Smooth muscle cell (in vitro differentiated cells): ENCODE measurements at regions not wholly inside any gene's neighbourhood (a gene's known extent, or its start where the extent isn't known, plus 50 kb on each side); places are given as distances from the start of the nearest gene placed in this dataset.

Source experiments
- DNase-seq: peaks from one replicate; lab custom pipeline; 2025; ENCODE audit not compliant: unreplicated experiment; lab: John Stamatoyannopoulos, UW
- H2AFZ ChIP-seq: fragments of 200-600 bp; sonication (generic); 2 replicates; pipeline ENCODE4 v1.6.0; 2016; ENCODE audit warnings: antibody characterized with exemption, low read depth, mild to moderate bottlenecking
- H3F3A ChIP-seq: fragments of 200-600 bp; sonication (generic); 2 replicates; pipeline ENCODE4 v1.6.0; 2017; ENCODE audit warnings: antibody characterized with exemption, low read depth
- H3K27ac ChIP-seq: fragments of 200-600 bp; sonication (generic); 2 replicates; pipeline ENCODE4 v1.5.1; 2016; ENCODE audit warnings: low read depth, mild to moderate bottlenecking
- H3K27me3 ChIP-seq: fragments of 200-600 bp; sonication (generic); 2 replicates; pipeline ENCODE4 v1.6.1; 2016; ENCODE audit warnings: low read depth, mild to moderate bottlenecking
- H3K36me3 ChIP-seq: fragments of 200-600 bp; sonication (generic); 2 replicates; pipeline ENCODE4 v1.5.1; 2016; ENCODE audit warnings: low read depth
- H3K4me1 ChIP-seq: fragments of 200-600 bp; sonication (generic); 2 replicates; pipeline ENCODE4 v1.5.1; 2016; ENCODE audit warnings: low read depth
- H3K4me2 ChIP-seq: fragments of 200-600 bp; sonication (generic); 2 replicates; pipeline ENCODE4 v1.6.0; 2016; ENCODE audit warnings: mild to moderate bottlenecking
- H3K4me3 ChIP-seq: fragments of 200-600 bp; sonication (generic); 2 replicates; pipeline ENCODE4 v1.5.1; 2016; ENCODE audit warnings: mild to moderate bottlenecking
- H3K79me2 ChIP-seq: fragments of 200-600 bp; sonication (generic); 2 replicates; pipeline ENCODE4 v1.6.0; 2016; ENCODE audit warnings: low read depth, mild to moderate bottlenecking
- H3K9ac ChIP-seq: fragments of 200-600 bp; sonication (generic); 2 replicates; pipeline ENCODE4 v1.6.0; 2016; ENCODE audit warnings: low read depth
- H3K9me3 ChIP-seq: fragments of 200-600 bp; sonication (generic); replicated peaks from 2 replicates; pipeline ENCODE4 v1.5.1; 2016; ENCODE audit warnings: low read depth
- H4K20me1 ChIP-seq: fragments of 200-600 bp; sonication (generic); 2 replicates; pipeline ENCODE4 v1.6.0; 2016; ENCODE audit warnings: low read depth
- WGBS: methylation state at CpG from one replicate; pipeline ENCODE4 v1.1.7; 2016; ENCODE audit warnings: low lambda C conversion rate; 5-methylcytosine and 5-hydroxymethylcytosine counted together
- TF ChIP-seq, protein P1 (sequence below): fragments of 200-600 bp; sonication (generic); IDR thresholded peaks from 2 replicates; pipeline ENCODE4 v1.5.1; 2017; ENCODE audit warnings: borderline replicate concordance, mild to moderate bottlenecking, antibody characterized with exemption; ENCODE audit not compliant: insufficient read depth, poor library complexity, severe bottlenecking

DNA sequence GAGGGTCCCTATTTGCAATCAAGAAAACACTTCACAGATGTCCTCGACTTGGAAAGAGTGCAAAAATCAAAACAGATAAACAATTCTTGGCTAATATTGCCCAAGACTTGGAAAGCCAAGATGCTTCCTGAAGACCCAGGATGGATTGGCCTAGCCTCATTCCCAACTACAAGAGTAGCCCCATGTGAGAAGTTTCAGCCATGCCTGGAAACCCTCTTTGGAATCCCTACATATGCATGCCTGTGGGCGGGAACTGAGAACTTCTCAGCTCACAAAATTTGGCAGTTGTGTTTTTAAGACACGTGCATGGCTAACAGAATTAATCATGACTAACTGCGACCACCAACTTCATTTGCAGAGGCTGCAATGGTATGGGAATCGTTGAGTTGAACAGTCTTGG lies 283.2 kb upstream of the TBX3 start:
- WGBS = 74% methylated on average over 5 of the region's 5 CpGs
- TF ChIP-seq, protein P1, sequence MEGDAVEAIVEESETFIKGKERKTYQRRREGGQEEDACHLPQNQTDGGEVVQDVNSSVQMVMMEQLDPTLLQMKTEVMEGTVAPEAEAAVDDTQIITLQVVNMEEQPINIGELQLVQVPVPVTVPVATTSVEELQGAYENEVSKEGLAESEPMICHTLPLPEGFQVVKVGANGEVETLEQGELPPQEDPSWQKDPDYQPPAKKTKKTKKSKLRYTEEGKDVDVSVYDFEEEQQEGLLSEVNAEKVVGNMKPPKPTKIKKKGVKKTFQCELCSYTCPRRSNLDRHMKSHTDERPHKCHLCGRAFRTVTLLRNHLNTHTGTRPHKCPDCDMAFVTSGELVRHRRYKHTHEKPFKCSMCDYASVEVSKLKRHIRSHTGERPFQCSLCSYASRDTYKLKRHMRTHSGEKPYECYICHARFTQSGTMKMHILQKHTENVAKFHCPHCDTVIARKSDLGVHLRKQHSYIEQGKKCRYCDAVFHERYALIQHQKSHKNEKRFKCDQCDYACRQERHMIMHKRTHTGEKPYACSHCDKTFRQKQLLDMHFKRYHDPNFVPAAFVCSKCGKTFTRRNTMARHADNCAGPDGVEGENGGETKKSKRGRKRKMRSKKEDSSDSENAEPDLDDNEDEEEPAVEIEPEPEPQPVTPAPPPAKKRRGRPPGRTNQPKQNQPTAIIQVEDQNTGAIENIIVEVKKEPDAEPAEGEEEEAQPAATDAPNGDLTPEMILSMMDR = no peak
- no peak overlapping the region for H2AFZ ChIP-seq

DNA sequence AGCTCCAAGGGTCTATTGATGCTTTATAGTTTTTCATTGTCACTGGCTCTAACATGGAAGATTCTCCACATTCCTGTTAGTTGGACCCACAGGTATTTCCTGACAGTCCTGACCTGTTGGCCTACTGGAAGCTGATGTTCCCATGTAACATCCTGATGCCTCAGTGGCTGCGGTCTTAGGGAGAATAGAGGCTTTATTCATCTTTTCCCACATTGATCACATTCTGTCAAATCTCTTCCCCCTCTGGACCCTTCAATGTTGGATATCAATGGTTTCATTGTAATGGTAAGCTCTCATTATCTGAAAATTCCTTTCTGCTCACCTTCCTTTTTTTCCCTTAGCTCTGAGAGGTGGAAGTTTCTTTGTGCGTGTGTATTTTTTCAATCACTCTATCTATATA lies 280.9 kb upstream of the TBX3 start:
- Histone ChIP-seq H4K20me1 (no peaks in the 10 kb centered on the region), H3K27ac (no peak overlapping the region), H3K4me2 (no peak overlapping the region), H3F3A (no peaks in the 10 kb centered on the region), H3K79me2 (no peaks in the 10 kb centered on the region), H3K4me3 (no peak overlapping the region), H3K27me3 (no peaks in the 10 kb centered on the region), H3K9ac (no peak overlapping the region), H3K36me3 (no peaks in the 10 kb centered on the region), H3K4me1 (no peaks in the 10 kb centered on the region), H3K9me3 (no peaks in the 10 kb centered on the region), H2AFZ (no peak overlapping the region)
- 98% methylated on average over 2 of the region's 2 CpGs for WGBS
- TF ChIP-seq, protein P1 = no peak
- no peak for DNase-seq

More for the DNA sequence above, 283.2 kb upstream of the TBX3 start:
- no peak for DNase-seq
- no peaks in the 10 kb centered on the region for H3K27me3 ChIP-seq
- H3K36me3 ChIP-seq = no peaks in the 10 kb centered on the region
- no peak overlapping the region for H3K9ac ChIP-seq
- H3K4me1 ChIP-seq = no peaks in the 10 kb centered on the region
- H3F3A ChIP-seq = no peaks in the 10 kb centered on the region
- H3K79me2 ChIP-seq = no peaks in the 10 kb centered on the region
- H3K4me3 ChIP-seq = no peak overlapping the region
- no peaks in the 10 kb centered on the region for H3K9me3 ChIP-seq
- H3K4me2 ChIP-seq = no peak overlapping the region
- H3K27ac ChIP-seq = no peak overlapping the region
- no peaks in the 10 kb centered on the region for H4K20me1 ChIP-seq

DNA sequence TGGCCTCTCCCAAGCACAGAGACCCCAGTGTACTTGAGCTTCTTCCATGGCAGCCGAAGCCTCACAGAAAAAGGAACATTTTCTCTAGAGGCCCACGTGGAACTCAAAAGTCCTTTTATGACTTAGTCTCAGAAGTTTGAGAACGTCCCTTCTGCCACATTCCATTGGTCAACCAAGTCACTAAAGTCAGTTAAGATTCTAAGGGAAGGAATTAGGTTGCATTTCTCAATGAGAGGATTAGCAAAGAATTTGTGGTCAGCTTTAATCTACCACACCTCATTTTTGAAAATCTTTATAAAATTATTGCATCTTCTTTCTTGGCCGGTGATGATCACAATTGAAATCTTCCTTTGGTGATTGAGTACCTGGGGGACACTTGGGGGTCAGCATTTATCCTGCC lies 279.9 kb upstream of the TBX3 start:
- Histone ChIP-seq H3K79me2 (no peaks in the 10 kb centered on the region), H3K4me3 (no peak overlapping the region), H3K9me3 (no peaks in the 10 kb centered on the region), H3F3A (no peaks in the 10 kb centered on the region), H2AFZ (no peak overlapping the region), H3K27ac (no peak overlapping the region), H4K20me1 (no peaks in the 10 kb centered on the region), H3K27me3 (no peaks in the 10 kb centered on the region), H3K4me2 (no peak overlapping the region), H3K9ac (no peak overlapping the region), H3K4me1 (no peaks in the 10 kb centered on the region), H3K36me3 (no peaks in the 10 kb centered on the region)
- DNase-seq = no peak
- TF ChIP-seq, protein P1 = no peak
- WGBS = 52% methylated on average over 4 of the region's 4 CpGs

DNA sequence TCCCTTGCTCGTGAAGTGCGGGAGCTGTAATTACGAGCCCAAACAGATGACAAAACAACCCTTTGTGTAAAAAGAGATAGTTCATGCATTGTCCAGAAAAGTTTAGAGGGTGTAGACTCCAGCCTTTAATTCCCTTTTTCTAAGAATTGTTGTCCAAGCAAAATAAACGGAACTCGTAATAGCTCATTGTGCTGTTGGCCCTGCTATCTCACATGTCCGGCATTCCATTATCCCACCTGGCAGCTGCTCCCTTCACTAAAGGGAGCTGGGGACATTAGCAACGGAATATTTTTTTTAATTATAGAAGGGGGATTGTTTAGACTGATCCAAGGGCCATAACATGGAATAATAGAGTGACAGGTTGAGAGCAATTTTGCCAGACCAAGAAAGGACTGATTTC lies 277.5 kb upstream of the TBX3 start:
- H3K4me2 ChIP-seq = no peak overlapping the region
- no peaks in the 10 kb centered on the region for H3K79me2 ChIP-seq
- no peaks in the 10 kb centered on the region for H3F3A ChIP-seq
- no peak for DNase-seq
- H3K36me3 ChIP-seq = no peaks in the 10 kb centered on the region
- WGBS = 88% methylated on average over 7 of the region's 7 CpGs
- TF ChIP-seq, protein P1 = no peak
- H2AFZ ChIP-seq = no peak overlapping the region
- H3K27me3 ChIP-seq = no peaks in the 10 kb centered on the region
- no peak overlapping the region for H3K9ac ChIP-seq
- no peaks in the 10 kb centered on the region for H3K9me3 ChIP-seq
- H4K20me1 ChIP-seq = no peaks in the 10 kb centered on the region
- no peak overlapping the region for H3K27ac ChIP-seq
- no peaks in the 10 kb centered on the region for H3K4me1 ChIP-seq
- no peak overlapping the region for H3K4me3 ChIP-seq
